H54 (cell line): ENCODE measurements at regions not wholly inside any gene's neighbourhood (a gene's known extent, or its start where the extent isn't known, plus 50 kb on each side); places are given as distances from the start of the nearest gene placed in this dataset.
"Not testable (repeated sequence)": the region's sequence is repeated elsewhere in the genome, so short reads cannot be mapped to it uniquely, and the experiment has no call there.

Experiments
- DNase-seq: peaks from one replicate; pipeline ENCODE4 v3.0.0; 2011; ENCODE audit warnings: low spot score, mixed read lengths; ENCODE audit not compliant: insufficient read length
- FAIRE-seq: peaks from 3 replicates; lab custom pipeline; 2011; peaks lifted over from hg19 to GRCh38; lab: Jason Lieb, UNC
- POLR2A ChIP-seq: IDR thresholded peaks from 2 replicates; pipeline ENCODE4 v1.6.1; 2011; ENCODE audit warnings: low read depth, mild to moderate bottlenecking, low read length

- DNase-seq (no peak), FAIRE-seq (no peak)
- no peak for TF ChIP-seq POLR2A
Measured at GRCh38 chr10:3959370-3960325, 174.6 kb upstream of the KLF6 start.

GRCh38 chr10:3958472-3958996 lies 173.5 kb upstream of the KLF6 start:
- TF ChIP-seq POLR2A: no peak
- no peak for FAIRE-seq
- no peak for DNase-seq

- DNase-seq (no peak), FAIRE-seq (no peak)
- no peak for TF ChIP-seq POLR2A
Measured at GRCh38 chr10:3955955-3956617, 171.1 kb upstream of the KLF6 start.

GRCh38 chr10:3955493-3955892 lies 170.5 kb upstream of the KLF6 start:
- DNase-seq: no peak
- no peak for TF ChIP-seq POLR2A
- no peak for FAIRE-seq

GRCh38 chr10:3954615-3955014 lies 169.6 kb upstream of the KLF6 start:
- TF ChIP-seq POLR2A: no peak
- DNase-seq (no peak), FAIRE-seq (no peak)

- not testable (repeated sequence) for DNase-seq, FAIRE-seq
Measured at GRCh38 chr10:3954007-3954406, 169.0 kb upstream of the KLF6 start.

- DNase-seq (no peak), FAIRE-seq (no peak)
- TF ChIP-seq POLR2A: no peak
Measured at GRCh38 chr10:3951993-3952392, 167.0 kb upstream of the KLF6 start.

GRCh38 chr10:3950676-3951275 lies 165.8 kb upstream of the KLF6 start:
- FAIRE-seq: no peak
- TF ChIP-seq POLR2A: no peak
- DNase-seq: no peak

GRCh38 chr10:3949711-3950110 lies 164.7 kb upstream of the KLF6 start:
- FAIRE-seq (no peak), DNase-seq (no peak)
- TF ChIP-seq POLR2A: no peak

- DNase-seq (no peak), FAIRE-seq (no peak)
- TF ChIP-seq POLR2A: no peak
Measured at GRCh38 chr10:3948843-3949242, 163.8 kb upstream of the KLF6 start.

- DNase-seq (no peak), FAIRE-seq (no peak)
- TF ChIP-seq POLR2A: no peak
Measured at GRCh38 chr10:3946234-3947229, 161.5 kb upstream of the KLF6 start.

- FAIRE-seq (no peak), DNase-seq (no peak)
- TF ChIP-seq POLR2A: no peak
Measured at GRCh38 chr10:3945026-3945425, 160.0 kb upstream of the KLF6 start.

- FAIRE-seq (no peak), DNase-seq (no peak)
- no peak for TF ChIP-seq POLR2A
Measured at GRCh38 chr10:3944591-3944990, 159.6 kb upstream of the KLF6 start.
